HepG2 (cell line): ENCODE measurements at regions not wholly inside any gene's neighbourhood (a gene's known extent, or its start where the extent isn't known, plus 50 kb on each side); places are given as distances from the start of the nearest gene placed in this dataset.

Experiments used
- ATAC-seq: fragments of 200-7000 bp; cut with Tn5 transposase; 3 replicates; pipeline ENCODE4 v1.9.1; 2020; ENCODE audit warnings: mild to moderate bottlenecking, moderate library complexity
- BruUV-seq: library from RNA; stranded (reverse); fragments of 400-500 nt; replicated peaks from 2 replicates; lab custom pipeline; 2021; lab: Mats Ljungman, UMichigan
- CTCF ChIA-PET: fragments of 300-600 bp; formaldehyde crosslinking; extraction: SDS; loops from one replicate; lab custom pipeline; 2021; ENCODE audit warnings: low total read pairs, inconsistent platforms, low intra/inter-chr PET ratio; lab: Yijun Ruan, JAX
- POLR2A ChIA-PET: fragments of 350-600 bp; sonication (Branson Sonifier 250); formaldehyde crosslinking; loops from one replicate; lab custom pipeline; 2020; ENCODE audit warnings: antibody characterized with exemption, inconsistent platforms; lab: Yijun Ruan, JAX
- DNase-seq: peaks from one replicate; pipeline ENCODE4 v3.0.0-alpha.2; 2015; ENCODE audit warnings: low spot score
- FAIRE-seq: peaks from 3 replicates; lab custom pipeline; 2011; peaks lifted over from hg19 to GRCh38; lab: Jason Lieb, UNC
- H2AFZ ChIP-seq: one replicate; pipeline ENCODE4 v1.6.1; 2011; ENCODE audit warnings: low read length, inconsistent platforms
- H3K27ac ChIP-seq: fragments of 300-600 bp; 3 replicates; pipeline ENCODE4 v1.8.0; 2011; ENCODE audit warnings: mixed run types, mild to moderate bottlenecking, mixed read lengths, low read length, inconsistent platforms; ENCODE audit not compliant: insufficient read depth; ENCODE audit errors: extremely low read length
- H3K27me3 ChIP-seq, 2 experiments: fragments of 200-600 bp in 1 of 2; 2 replicates in 1 of 2; 3 replicates in 1 of 2; pipeline versions ENCODE4 v1.6.0 to v1.8.0; 2011; ENCODE audit warnings: low read length in 2 of 2, mild to moderate bottlenecking in 2 of 2, moderate library complexity in 2 of 2, inconsistent platforms in 1 of 2; ENCODE audit not compliant: insufficient read depth in 2 of 2, control insufficient read depth in 1 of 2
- H3K36me3 ChIP-seq, 2 experiments: fragments of 200-600 bp in 1 of 2; replicated peaks in 1 of 2; 2 replicates in 1 of 2; 3 replicates in 1 of 2; pipeline versions ENCODE4 v1.5.1 to v1.8.0; 2011; ENCODE audit warnings: low read length in 2 of 2, inconsistent platforms in 1 of 2; ENCODE audit not compliant: insufficient read depth in 2 of 2, control insufficient read depth in 1 of 2
- H3K4me1 ChIP-seq: 2 replicates; pipeline ENCODE4 v1.5.1; 2012; ENCODE audit warnings: low read length, inconsistent platforms; ENCODE audit not compliant: insufficient read depth
- H3K4me2 ChIP-seq: 2 replicates; pipeline ENCODE4 v1.6.0; 2011; ENCODE audit warnings: low read depth, low read length, inconsistent platforms
- H3K4me3 ChIP-seq, 3 experiments: fragments of 200-600 bp in 1 of 3; sonication (generic), shearing (Covaris generic) in 1 of 3; replicated peaks in 1 of 3; 2 replicates each; pipeline ENCODE4 v1.5.1; 2011 to 2016; ENCODE audit warnings: low read length in 3 of 3, inconsistent platforms in 2 of 3, low read depth in 2 of 3, mild to moderate bottlenecking in 2 of 3, control low read depth in 1 of 3, mixed read lengths in 1 of 3; ENCODE audit not compliant: insufficient read depth in 1 of 3
- H3K79me2 ChIP-seq: one replicate; pipeline ENCODE4 v1.6.1; 2011; ENCODE audit warnings: low read length, inconsistent platforms; ENCODE audit not compliant: insufficient read depth
- H3K9ac ChIP-seq: 2 replicates; pipeline ENCODE4 v1.6.0; 2011; ENCODE audit warnings: mild to moderate bottlenecking, low read depth, low read length, inconsistent platforms; ENCODE audit not compliant: insufficient read depth
- H3K9me3 ChIP-seq: 2 replicates; pipeline ENCODE4 v1.5.1; 2012; ENCODE audit warnings: mild to moderate bottlenecking, low read length
- H4K20me1 ChIP-seq: 2 replicates; pipeline ENCODE4 v1.6.0; 2011; ENCODE audit warnings: inconsistent platforms, mild to moderate bottlenecking, low read length, moderate library complexity; ENCODE audit not compliant: insufficient read depth
- DR1 ChIP-seq: sonication (generic); formaldehyde crosslinking; IDR thresholded peaks from 2 replicates; pipeline ENCODE4 v1.8.0; 2021; ENCODE audit warnings: mild to moderate bottlenecking, missing genetic modification reagents, inconsistent platforms
- HNF1B ChIP-seq: sonication (generic); formaldehyde crosslinking; IDR thresholded peaks from 2 replicates; pipeline ENCODE4 v1.5.1; 2020; ENCODE audit warnings: mild to moderate bottlenecking, moderate library complexity, missing genetic modification reagents
- MTF1 ChIP-seq: sonication (generic); formaldehyde crosslinking; IDR thresholded peaks from 2 replicates; pipeline ENCODE4 v1.5.0; 2020; ENCODE audit warnings: missing genetic modification reagents
- MXD3 ChIP-seq: IDR thresholded peaks from 2 replicates; pipeline ENCODE4 v1.6.1; 2016; ENCODE audit warnings: mild to moderate bottlenecking, missing biosample characterization, missing genetic modification reagents
- RFXANK ChIP-seq: IDR thresholded peaks from 2 replicates; pipeline ENCODE4 v1.6.1; 2016
- RXRB ChIP-seq: IDR thresholded peaks from 2 replicates; pipeline ENCODE4 v1.6.1; 2016; ENCODE audit warnings: borderline replicate concordance, missing genetic modification reagents, missing compliant biosample characterization
- SMAD3 ChIP-seq: sonication (generic); formaldehyde crosslinking; IDR thresholded peaks from 2 replicates; pipeline ENCODE4 v1.4.0; 2020; ENCODE audit warnings: missing genetic modification reagents
- SNAI1 ChIP-seq: sonication (generic); formaldehyde crosslinking; IDR thresholded peaks from 2 replicates; pipeline ENCODE4 v1.5.0; 2020; ENCODE audit warnings: mild to moderate bottlenecking, missing genetic modification reagents, borderline replicate concordance
- ZFP36L1 ChIP-seq: sonication (generic); formaldehyde crosslinking; IDR thresholded peaks from 2 replicates; pipeline ENCODE4 v1.8.0; 2022; ENCODE audit warnings: mild to moderate bottlenecking, missing genetic modification reagents, moderate library complexity
- ZNF569 ChIP-seq: sonication (generic); formaldehyde crosslinking; IDR thresholded peaks from 2 replicates; pipeline ENCODE4 v1.5.0; 2020; ENCODE audit warnings: mild to moderate bottlenecking, missing genetic modification reagents, moderate library complexity, borderline replicate concordance
- ZNF672 ChIP-seq: sonication (generic); formaldehyde crosslinking; IDR thresholded peaks from 2 replicates; pipeline ENCODE4 v1.8.1; 2022; ENCODE audit warnings: missing genetic modification reagents
- WGBS: methylation state at CpG from one replicate; pipeline ENCODE4 v1.1.6; 2017; ENCODE audit warnings: low lambda C conversion rate; 5-methylcytosine and 5-hydroxymethylcytosine counted together
- in situ Hi-C: cut with HindIII; loops from 2 replicates; pipeline ENCODE4 v1.10.0; 2017; ENCODE audit warnings: low pct_unique_long_range_greater_than_20kb; ENCODE audit not compliant: extremely low pct_ligation_motif_present
- intact Hi-C: fragments of 100-400 bp; cut with micrococcal nuclease; formaldehyde crosslinking; loops from one replicate; pipeline ENCODE4 v1.10.0; 2022; ENCODE audit not compliant: unreplicated experiment

GRCh38 chr4:92071587-92071986 is 232.2 kb upstream of the GRID2 start:
- TF ChIP-seq DR1 (CRISPR knock-in tag) (no peak), SNAI1 (no peak), MTF1 (CRISPR knock-in tag) (no peak), SMAD3 (no peak), RXRB (CRISPR knock-in tag) (no peak), MXD3 (no peak), ZFP36L1 (no peak), RFXANK (CRISPR knock-in tag) (no peak), ZNF569 (CRISPR knock-in tag) (no peak), ZNF672 (CRISPR knock-in tag) (no peak), HNF1B (CRISPR knock-in tag) (no peak)
- TF ChIP-seq, all 625 proteins: peak for 0
- intact Hi-C loops = no loop called here
- H3K4me1 ChIP-seq = no peaks in the 10 kb centered on the region
- no peaks in the 10 kb centered on the region for H4K20me1 ChIP-seq
- H3K4me3 ChIP-seq = no peak overlapping the region
- no CpG with 5 or more reads among the region's 1 CpG for WGBS
- in situ Hi-C loops = no loop called here
- CTCF ChIA-PET = no interaction called here
- no peaks in the 10 kb centered on the region for H3K27me3 ChIP-seq
- DNase-seq (no peak), ATAC-seq (no peak), FAIRE-seq (no peak)
- POLR2A ChIA-PET = no interaction called here
- no peak overlapping the region for H3K27ac ChIP-seq
- no peak overlapping the region for H3K9ac ChIP-seq
- H3K36me3 ChIP-seq = no peaks in the 10 kb centered on the region
- no TSS peak for BruUV-seq
- H3K9me3 ChIP-seq = peaks cover 47% of the 10 kb centered on the region
- H2AFZ ChIP-seq = no peak overlapping the region
- no peaks in the 10 kb centered on the region for H3K79me2 ChIP-seq
- H3K4me2 ChIP-seq = no peak overlapping the region
